Superior temporal gyrus (tissue), 1 donor: ENCODE measurements at regions not wholly inside any gene's neighbourhood (a gene's known extent, or its start where the extent isn't known, plus 50 kb on each side); places are given as distances from the start of the nearest gene placed in this dataset.

ENCODE experiments used
- DNase-seq: peaks from one replicate; pipeline ENCODE4 v3.0.0-alpha.2; 2016; ENCODE audit errors: extremely low spot score

- DNase-seq: no peak
These were observed 72.9 kb upstream of the SMIM36 start for GRCh38 chr17:55584055-55584685.

GRCh38 chr17:55582897-55583296 lies 71.6 kb upstream of the SMIM36 start:
- no peak for DNase-seq

- no peak for DNase-seq
These were observed 69.4 kb upstream of the SMIM36 start for GRCh38 chr17:55580596-55581133.

- DNase-seq: no peak
These were observed 66.4 kb upstream of the SMIM36 start for GRCh38 chr17:55577687-55578086.

- DNase-seq: no peak
These were observed 65.8 kb upstream of the SMIM36 start for GRCh38 chr17:55576996-55577586.

GRCh38 chr17:55576237-55576995 lies 65.2 kb upstream of the SMIM36 start:
- no peak for DNase-seq

- DNase-seq: no peak
These were observed 63.9 kb upstream of the SMIM36 start for GRCh38 chr17:55575058-55575636.

- no peak for DNase-seq
These were observed 61.3 kb upstream of the SMIM36 start for GRCh38 chr17:55572599-55572998.

- DNase-seq: no peak
These were observed 60.9 kb upstream of the SMIM36 start for GRCh38 chr17:55572139-55572538.

GRCh38 chr17:55571095-55571494 lies 59.8 kb upstream of the SMIM36 start:
- DNase-seq: no peak

- DNase-seq: no peak
These were observed 59.1 kb upstream of the SMIM36 start for GRCh38 chr17:55570391-55570790.

- DNase-seq: no peak
These were observed 56.3 kb upstream of the SMIM36 start for GRCh38 chr17:55567240-55568214.

- DNase-seq: no peak
These were observed 52.8 kb upstream of the SMIM36 start for GRCh38 chr17:55564081-55564480.

GRCh38 chr17:55563363-55563762 lies 52.1 kb upstream of the SMIM36 start:
- no peak for DNase-seq

- DNase-seq: no peak
These were observed 50.8 kb upstream of the SMIM36 start for GRCh38 chr17:55561973-55562495.

GRCh38 chr17:55561316-55561972 lies 50.2 kb upstream of the SMIM36 start:
- DNase-seq: no peak
